ACHN (cell line): ENCODE measurements at regions not wholly inside any gene's neighbourhood (a gene's known extent, or its start where the extent isn't known, plus 50 kb on each side); places are given as distances from the start of the nearest gene placed in this dataset.

Source experiments
- DNase-seq: peaks from one replicate; pipeline ENCODE4 v3.0.0-alpha.2; 2015
- in situ Hi-C: cut with HindIII; loops from 2 replicates; pipeline ENCODE4 v1.10.0; 2017; ENCODE audit warnings: low sequenced_read_pairs, low pct_ligation_motif_present, low pct_unique_long_range_greater_than_20kb

GRCh38 chr11:27604416-27604815 is 95.8 kb downstream of the BDNF start:
- in situ Hi-C loops = no loop called here
- DNase-seq = no peak

GRCh38 chr11:27603376-27603990 is 96.8 kb downstream of the BDNF start:
- DNase-seq = no peak
- in situ Hi-C loops = no loop called here

GRCh38 chr11:27600656-27601055 is 94.1 kb upstream of the LIN7C start:
- in situ Hi-C loops = no loop called here
- no peak for DNase-seq

- DNase-seq = peak; percentile 5
- in situ Hi-C loops = no loop called here
Measured at GRCh38 chr11:27599217-27599616, 92.6 kb upstream of the LIN7C start.

GRCh38 chr11:27596802-27597201 is 90.2 kb upstream of the LIN7C start:
- in situ Hi-C loops = no loop called here
- no peak for DNase-seq

- in situ Hi-C loops = no loop called here
- DNase-seq = no peak
Measured at GRCh38 chr11:27596388-27596787, 89.8 kb upstream of the LIN7C start.

GRCh38 chr11:27592098-27592780 is 85.7 kb upstream of the LIN7C start:
- in situ Hi-C loops = no loop called here
- DNase-seq = no peak

- in situ Hi-C loops = no loop called here
- no peak for DNase-seq
Measured at GRCh38 chr11:27582621-27583020, 76.1 kb upstream of the LIN7C start.

GRCh38 chr11:27574342-27574741 is 67.8 kb upstream of the LIN7C start:
- in situ Hi-C loops = no loop called here
- DNase-seq = no peak

- in situ Hi-C loops = no loop called here
- no peak for DNase-seq
Measured at GRCh38 chr11:27573024-27573423, 66.5 kb upstream of the LIN7C start.

GRCh38 chr11:27571154-27571810 is 64.7 kb upstream of the LIN7C start:
- DNase-seq = no peak
- in situ Hi-C loops = no loop called here

- no peak for DNase-seq
- in situ Hi-C loops = no loop called here
Measured at GRCh38 chr11:27570542-27570941, 64.0 kb upstream of the LIN7C start.

- no peak for DNase-seq
- in situ Hi-C loops = no loop called here
Measured at GRCh38 chr11:27563641-27564040, 57.1 kb upstream of the LIN7C start.

GRCh38 chr11:27563201-27563600 is 56.6 kb upstream of the LIN7C start:
- no peak for DNase-seq
- in situ Hi-C loops = no loop called here

- no peak for DNase-seq
- in situ Hi-C loops = no loop called here
Measured at GRCh38 chr11:27558401-27558800, 51.8 kb upstream of the LIN7C start.

GRCh38 chr11:27557226-27557625 is 50.7 kb upstream of the LIN7C start:
- in situ Hi-C loops = no loop called here
- no peak for DNase-seq
